Peyer's patch (tissue), 4 donors: ENCODE measurements at regions not wholly inside any gene's neighbourhood (a gene's known extent, or its start where the extent isn't known, plus 50 kb on each side); places are given as distances from the start of the nearest gene placed in this dataset.

Experiments
- DNase-seq, 3 donors: peaks; one replicate each; pipeline ENCODE4 v3.0.0-alpha.2; 2017 to 2019
- H3K27ac ChIP-seq, 4 donors: fragments of 200-600 bp; sonication (generic); one replicate each; pipeline ENCODE4 v1.5.1; 2016 to 2019
- H3K27me3 ChIP-seq, 2 donors: fragments of 200-600 bp; sonication (generic); one replicate each; pipeline ENCODE4 v1.5.1; 2019
- H3K36me3 ChIP-seq, 3 donors: fragments of 200-600 bp; sonication (generic); one replicate each; pipeline ENCODE4 v1.5.1; 2016 to 2019
- H3K4me1 ChIP-seq, 4 donors: fragments of 200-600 bp; sonication (generic); one replicate each; pipeline ENCODE4 v1.5.1; 2016 to 2019
- H3K4me3 ChIP-seq, 4 donors: fragments of 200-600 bp; sonication (generic); 1 replicate in 3 of 4; 2 replicates in 1 of 4; pipeline ENCODE4 v1.5.1; 2016 to 2019; ENCODE audit warnings: mild to moderate bottlenecking in 1 of 4
- H3K9me3 ChIP-seq, 4 donors: fragments of 200-600 bp; sonication (generic); one replicate each; pipeline ENCODE4 v1.5.1; 2016 to 2019; ENCODE audit warnings: mild to moderate bottlenecking in 1 of 4
- CTCF ChIP-seq, 6 experiments: fragments of 450-650 bp in 4 of 6; fragments of 200-600 bp in 2 of 6; sonication (generic) in 1 of 6; IDR thresholded peaks; one replicate each; pipeline ENCODE4 v1.5.1; 2017 to 2019; ENCODE audit warnings: antibody characterized with exemption in 6 of 6, mild to moderate bottlenecking in 3 of 6, moderate library complexity in 1 of 6
- POLR2A ChIP-seq, 2 donors: fragments of 450-650 bp; IDR thresholded peaks; one replicate each; pipeline ENCODE4 v1.5.1; 2017; ENCODE audit warnings: antibody characterized with exemption in 2 of 2, mild to moderate bottlenecking in 2 of 2, moderate library complexity in 2 of 2

GRCh38 chr6:155706341-155706740, 250.7 kb upstream of the NOX3 start:
- no peaks in the 10 kb centered on the region for H3K36me3 ChIP-seq
- no peak overlapping the region for H3K27ac ChIP-seq
- H3K9me3 ChIP-seq, result no peaks in the 10 kb centered on the region
- TF ChIP-seq POLR2A (IDR thresholded peaks at IDR 0.05), result no peak
- H3K4me1 ChIP-seq, result no peaks in the 10 kb centered on the region
- no peak overlapping the region for H3K4me3 ChIP-seq
- no peak for DNase-seq
- H3K27me3 ChIP-seq, result no peaks in the 10 kb centered on the region

GRCh38 chr6:155701342-155701741, 245.7 kb upstream of the NOX3 start:
- TF ChIP-seq POLR2A (IDR thresholded peaks at IDR 0.05) (no peak), CTCF (IDR thresholded peaks at IDR 0.05) (no peak)
- Histone ChIP-seq H3K4me3 (no peak overlapping the region), H3K27me3 (no peaks in the 10 kb centered on the region), H3K9me3 (no peaks in the 10 kb centered on the region), H3K4me1 (no peaks in the 10 kb centered on the region), H3K27ac (no peak overlapping the region), H3K36me3 (no peaks in the 10 kb centered on the region)
- DNase-seq, result no peak

GRCh38 chr6:155695495-155695894, 239.9 kb upstream of the NOX3 start:
- DNase-seq, result no peak
- no peak for TF ChIP-seq POLR2A (IDR thresholded peaks at IDR 0.05)
- TF ChIP-seq CTCF (IDR thresholded peaks at IDR 0.05), result no peak

GRCh38 chr6:155694419-155694790, 238.8 kb upstream of the NOX3 start:
- no peak for DNase-seq
- TF ChIP-seq CTCF (IDR thresholded peaks at IDR 0.05), result peak in 2 of 6 experiments; percentile 10 to 17
- no peak for TF ChIP-seq POLR2A (IDR thresholded peaks at IDR 0.05)
- Histone ChIP-seq H3K27ac (peak overlapping the region in 1 of 4 donors; percentile 3), H3K9me3 (no peaks in the 10 kb centered on the region), H3K4me1 (peaks cover 0 to 5% (median 0%) of the 10 kb centered on the region in 4 donors), H3K4me3 (no peak overlapping the region), H3K36me3 (no peaks in the 10 kb centered on the region), H3K27me3 (no peaks in the 10 kb centered on the region)

More at GRCh38 chr6:155695495-155695894, 239.9 kb upstream of the NOX3 start:
- Histone ChIP-seq H3K36me3 (no peaks in the 10 kb centered on the region), H3K4me1 (peaks cover 0 to 5% (median 0%) of the 10 kb centered on the region in 4 donors), H3K9me3 (no peaks in the 10 kb centered on the region), H3K4me3 (no peak overlapping the region), H3K27ac (no peak overlapping the region), H3K27me3 (no peaks in the 10 kb centered on the region)

GRCh38 chr6:155693573-155694418, 238.2 kb upstream of the NOX3 start:
- peak overlapping the region in 2 of 4 donors; percentile 3 to 12 for H3K27ac ChIP-seq
- TF ChIP-seq POLR2A (IDR thresholded peaks at IDR 0.05) (no peak), CTCF (IDR thresholded peaks at IDR 0.05) (no peak)
- H3K4me3 ChIP-seq, result no peak overlapping the region
- H3K27me3 ChIP-seq, result no peaks in the 10 kb centered on the region
- peaks cover 0 to 5% (median 0%) of the 10 kb centered on the region in 4 donors for H3K4me1 ChIP-seq
- H3K36me3 ChIP-seq, result no peaks in the 10 kb centered on the region
- DNase-seq, result peak in 1 of 3 donors; percentile 47
- no peaks in the 10 kb centered on the region for H3K9me3 ChIP-seq

GRCh38 chr6:155690820-155691219, 235.2 kb upstream of the NOX3 start:
- peaks cover 0 to 5% (median 0%) of the 10 kb centered on the region in 4 donors for H3K4me1 ChIP-seq
- DNase-seq, result no peak
- no peak for TF ChIP-seq POLR2A (IDR thresholded peaks at IDR 0.05)
- no peak for TF ChIP-seq CTCF (IDR thresholded peaks at IDR 0.05)
- H3K27ac ChIP-seq, result no peak overlapping the region
- no peaks in the 10 kb centered on the region for H3K27me3 ChIP-seq
- no peak overlapping the region for H3K4me3 ChIP-seq
- no peaks in the 10 kb centered on the region for H3K36me3 ChIP-seq
- no peaks in the 10 kb centered on the region for H3K9me3 ChIP-seq
